ENCODE measurements at regions not wholly inside any gene's neighbourhood (a gene's known extent, or its start where the extent isn't known, plus 50 kb on each side); places are given as distances from the start of the nearest gene placed in this dataset.

- Histone ChIP-seq H3K9me1 (replicated peaks; ENCODE audit: control insufficient read depth, extremely low read depth, insufficient read depth, low read length) (no peaks in the 10 kb centered on the region), H3K4me2 (ENCODE audit: insufficient read depth, low read length) (no peak overlapping the region), H3K4me1 (ENCODE audit: control insufficient read depth, extremely low read depth, insufficient read depth, low read length) (peaks cover 15% of the 10 kb centered on the region), H3K27me3 (ENCODE audit: control insufficient read depth in 2 of 2, insufficient read depth in 2 of 2, low read length in 2 of 2) (no peaks in the 10 kb centered on the region), H3K9me3 (replicated peaks; ENCODE audit: control insufficient read depth, insufficient read depth, low read length) (no peaks in the 10 kb centered on the region), H2AFZ (ENCODE audit: low read depth, low read length) (no peak overlapping the region), H3K4me3 (replicated peaks in 1 of 3; ENCODE audit: insufficient read depth in 1 of 3, low read depth in 1 of 3, low read length in 3 of 3) (no peak overlapping the region), H3K36me3 (ENCODE audit: control insufficient read depth in 2 of 2, extremely low read depth in 1 of 2, insufficient read depth in 2 of 2, low read length in 2 of 2) (no peaks in the 10 kb centered on the region), H4K20me1 (replicated peaks; ENCODE audit: control insufficient read depth, extremely low read depth, insufficient read depth, low read length) (no peaks in the 10 kb centered on the region), H3K79me2 (ENCODE audit: control insufficient read depth, insufficient read depth, low read length) (no peaks in the 10 kb centered on the region), H3K27ac (ENCODE audit: insufficient read depth, low read depth, low read length) (no peak overlapping the region), H3K9ac (replicated peaks; ENCODE audit: extremely low read depth, insufficient read depth, low read length) (no peak overlapping the region)
- POLR2A ChIA-PET, result no interaction called here
- dilution Hi-C loops (cut with MboI; ENCODE audit: extremely low pct_ligation_motif_present, low sequenced_read_pairs) (no loop called here), intact Hi-C loops (cut with micrococcal nuclease) (no loop called here)
- CTCF ChIA-PET, result interaction anchor here (1.0 to 1.8 kb wide), 3 partner anchors 10 to 67 kb away, joined by 3 to 6 read pairs (median 3); no protein-coding TSS in a partner anchor
- FAIRE-seq, result no peak
- TF ChIP-seq EZH2 (IDR thresholded peaks at IDR 0.05; ENCODE audit: borderline replicate concordance, low read depth, low read length, severe bottlenecking) (no peak), GATA2 (IDR thresholded peaks at IDR 0.05; ENCODE audit: insufficient read depth, insufficient read length, low read depth, low read length) (no peak), MAX (IDR thresholded peaks at IDR 0.05; ENCODE audit: insufficient read depth, insufficient read length) (no peak), MYC (IDR thresholded peaks at IDR 0.05; ENCODE audit: low read depth, low read length) (no peak), POLR2AphosphoS5 (IDR thresholded peaks at IDR 0.05; ENCODE audit: insufficient read depth, low read depth, low read length) (no peak), JUN (IDR thresholded peaks at IDR 0.05; ENCODE audit: borderline replicate concordance, insufficient read depth, insufficient read length, low read depth) (no peak), FOS (IDR thresholded peaks at IDR 0.05; ENCODE audit: borderline replicate concordance, insufficient read depth, low read length) (no peak), POLR2A (IDR thresholded peaks at IDR 0.05; ENCODE audit: low read depth, low read length) (no peak)
- TF ChIP-seq, protein P1, sequence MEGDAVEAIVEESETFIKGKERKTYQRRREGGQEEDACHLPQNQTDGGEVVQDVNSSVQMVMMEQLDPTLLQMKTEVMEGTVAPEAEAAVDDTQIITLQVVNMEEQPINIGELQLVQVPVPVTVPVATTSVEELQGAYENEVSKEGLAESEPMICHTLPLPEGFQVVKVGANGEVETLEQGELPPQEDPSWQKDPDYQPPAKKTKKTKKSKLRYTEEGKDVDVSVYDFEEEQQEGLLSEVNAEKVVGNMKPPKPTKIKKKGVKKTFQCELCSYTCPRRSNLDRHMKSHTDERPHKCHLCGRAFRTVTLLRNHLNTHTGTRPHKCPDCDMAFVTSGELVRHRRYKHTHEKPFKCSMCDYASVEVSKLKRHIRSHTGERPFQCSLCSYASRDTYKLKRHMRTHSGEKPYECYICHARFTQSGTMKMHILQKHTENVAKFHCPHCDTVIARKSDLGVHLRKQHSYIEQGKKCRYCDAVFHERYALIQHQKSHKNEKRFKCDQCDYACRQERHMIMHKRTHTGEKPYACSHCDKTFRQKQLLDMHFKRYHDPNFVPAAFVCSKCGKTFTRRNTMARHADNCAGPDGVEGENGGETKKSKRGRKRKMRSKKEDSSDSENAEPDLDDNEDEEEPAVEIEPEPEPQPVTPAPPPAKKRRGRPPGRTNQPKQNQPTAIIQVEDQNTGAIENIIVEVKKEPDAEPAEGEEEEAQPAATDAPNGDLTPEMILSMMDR (IDR thresholded peaks at IDR 0.05; ENCODE audit: extremely low read depth in 1 of 2, insufficient read depth in 1 of 2, low read depth in 1 of 2, low read length in 2 of 2), result no peak
- no TSS peak for BruUV-seq (replicated peaks)
- DNase-seq (ENCODE audit: low read depth, low spot score), result no peak
These were observed 84.1 kb upstream of the SLC38A2 start for GRCh38 chr12:46456356-46457334.

Measured in endothelial cell of umbilical vein (primary cell).